ENCODE measurements at regions not wholly inside any gene's neighbourhood (a gene's known extent, or its start where the extent isn't known, plus 50 kb on each side); places are given as distances from the start of the nearest gene placed in this dataset.

- Mint-ChIP-seq H3K27me3 (peaks cover 4% of the 10 kb centered on the region), H3K27ac (no peak overlapping the region)
These were observed 242.6 kb upstream of the CIBAR2 start for GRCh38 chr16:85354686-85355514.

DNA sequence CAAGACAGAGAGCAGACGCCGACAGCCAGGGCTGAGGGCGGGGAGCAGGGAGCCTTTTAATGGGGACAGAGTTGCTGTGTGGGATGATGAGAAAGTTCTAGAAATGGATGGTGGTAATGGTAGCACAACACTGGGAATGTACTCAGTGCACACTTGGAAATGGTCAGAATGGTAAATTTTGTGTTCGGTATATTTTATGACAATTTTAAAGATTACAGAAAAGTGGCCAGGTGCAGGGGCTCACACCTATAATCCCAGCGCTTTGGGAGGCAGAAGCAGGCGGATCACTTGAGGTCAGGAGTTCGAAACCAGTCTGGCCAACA, 243.2 kb upstream of the CIBAR2 start:
- no peak overlapping the region for H3K27ac Mint-ChIP-seq
- DNase-seq: no peak
- peaks cover 4% of the 10 kb centered on the region for H3K27me3 Mint-ChIP-seq
- no peaks in the 10 kb centered on the region for H3K36me3 Mint-ChIP-seq
- CTCF ChIA-PET: no interaction called here
- H3K9me3 Mint-ChIP-seq: no peaks in the 10 kb centered on the region
- H3K4me3 Mint-ChIP-seq: no peak overlapping the region
- no peaks in the 10 kb centered on the region for H3K4me1 Mint-ChIP-seq

More at GRCh38 chr16:85354686-85355514, 242.6 kb upstream of the CIBAR2 start:
- CTCF ChIA-PET: interaction anchor here (2.0 kb wide), 1 partner anchor 25 kb away, joined by 4 read pairs; no protein-coding TSS in a partner anchor
- Mint-ChIP-seq H3K4me1 (no peaks in the 10 kb centered on the region), H3K9me3 (no peaks in the 10 kb centered on the region), H3K36me3 (no peaks in the 10 kb centered on the region), H3K4me3 (no peak overlapping the region)
- DNase-seq: no peak

GRCh38 chr16:85356157-85356556, 243.9 kb upstream of the CIBAR2 start:
- Mint-ChIP-seq H3K9me3 (no peaks in the 10 kb centered on the region), H3K4me3 (no peak overlapping the region), H3K27ac (no peak overlapping the region), H3K27me3 (peaks cover 7% of the 10 kb centered on the region), H3K4me1 (no peaks in the 10 kb centered on the region), H3K36me3 (no peaks in the 10 kb centered on the region)
- DNase-seq: no peak
- CTCF ChIA-PET: no interaction called here

DNA sequence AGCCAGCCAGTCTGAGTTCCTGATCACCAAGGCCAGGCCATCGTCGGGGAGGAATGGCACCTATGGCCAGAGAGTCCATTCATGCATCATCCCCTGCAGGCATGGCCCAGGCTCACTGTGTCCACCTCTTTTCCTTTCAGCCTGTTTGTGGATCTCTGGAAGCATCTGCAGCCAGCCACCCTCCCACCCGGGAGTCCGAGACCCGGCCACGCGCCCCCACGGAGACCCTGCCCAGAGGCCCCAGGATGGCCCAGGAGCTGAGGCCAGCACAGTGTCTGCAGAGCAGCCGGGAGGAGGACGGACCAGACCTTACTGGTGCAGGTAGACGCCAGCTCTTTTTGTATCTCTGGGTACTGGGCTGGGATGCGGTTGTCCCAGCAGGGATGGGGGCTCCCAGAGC, 245.1 kb upstream of the CIBAR2 start:
- no peak for DNase-seq
- H3K4me3 Mint-ChIP-seq: no peak overlapping the region
- H3K27me3 Mint-ChIP-seq: peaks cover 9% of the 10 kb centered on the region
- CTCF ChIA-PET: no interaction called here
- H3K9me3 Mint-ChIP-seq: no peaks in the 10 kb centered on the region
- H3K36me3 Mint-ChIP-seq: no peaks in the 10 kb centered on the region
- no peak overlapping the region for H3K27ac Mint-ChIP-seq
- H3K4me1 Mint-ChIP-seq: no peaks in the 10 kb centered on the region

DNA sequence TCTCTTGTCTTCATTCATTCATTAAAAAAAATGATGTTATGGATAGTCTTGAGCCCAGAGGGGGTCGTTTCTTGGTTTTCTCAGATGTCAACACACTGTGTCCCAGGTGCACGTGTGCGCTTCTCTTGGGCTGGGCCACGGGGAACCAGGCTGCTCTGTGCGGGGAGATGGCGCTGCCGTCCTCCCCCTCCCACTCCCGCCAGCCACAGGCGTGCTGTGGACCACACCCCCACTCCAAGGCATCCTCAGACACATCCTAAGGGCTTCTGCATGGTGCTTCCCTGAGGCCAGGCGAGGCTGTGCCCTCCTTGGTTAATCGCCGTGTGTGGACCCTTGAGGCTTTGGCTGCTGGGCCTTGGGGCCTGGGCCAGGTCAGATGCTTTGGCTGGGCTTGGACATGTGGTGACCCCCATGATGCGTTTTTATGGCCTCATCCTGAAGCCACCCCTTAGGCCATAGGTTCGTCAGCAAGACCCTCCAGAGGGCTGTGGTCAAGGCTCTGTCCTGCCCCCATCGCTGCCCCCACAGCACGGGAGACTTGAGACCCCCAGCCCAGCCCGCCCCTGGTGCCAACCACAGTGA, 245.7 kb upstream of the CIBAR2 start:
- Mint-ChIP-seq H3K4me3 (no peak overlapping the region), H3K27ac (no peak overlapping the region), H3K36me3 (no peaks in the 10 kb centered on the region), H3K9me3 (no peaks in the 10 kb centered on the region), H3K4me1 (no peaks in the 10 kb centered on the region), H3K27me3 (peaks cover 9% of the 10 kb centered on the region)
- DNase-seq: no peak
- CTCF ChIA-PET: no interaction called here

GRCh38 chr16:85358704-85359146, 246.5 kb upstream of the CIBAR2 start:
- H3K4me3 Mint-ChIP-seq: no peak overlapping the region
- no peaks in the 10 kb centered on the region for H3K4me1 Mint-ChIP-seq
- CTCF ChIA-PET: interaction anchor here (0.5 kb wide), 1 partner anchor 23 kb away, joined by 4 read pairs; no protein-coding TSS in a partner anchor
- H3K27me3 Mint-ChIP-seq: peaks cover 9% of the 10 kb centered on the region
- no peak overlapping the region for H3K27ac Mint-ChIP-seq
- no peaks in the 10 kb centered on the region for H3K9me3 Mint-ChIP-seq
- no peaks in the 10 kb centered on the region for H3K36me3 Mint-ChIP-seq
- no peak for DNase-seq

DNA sequence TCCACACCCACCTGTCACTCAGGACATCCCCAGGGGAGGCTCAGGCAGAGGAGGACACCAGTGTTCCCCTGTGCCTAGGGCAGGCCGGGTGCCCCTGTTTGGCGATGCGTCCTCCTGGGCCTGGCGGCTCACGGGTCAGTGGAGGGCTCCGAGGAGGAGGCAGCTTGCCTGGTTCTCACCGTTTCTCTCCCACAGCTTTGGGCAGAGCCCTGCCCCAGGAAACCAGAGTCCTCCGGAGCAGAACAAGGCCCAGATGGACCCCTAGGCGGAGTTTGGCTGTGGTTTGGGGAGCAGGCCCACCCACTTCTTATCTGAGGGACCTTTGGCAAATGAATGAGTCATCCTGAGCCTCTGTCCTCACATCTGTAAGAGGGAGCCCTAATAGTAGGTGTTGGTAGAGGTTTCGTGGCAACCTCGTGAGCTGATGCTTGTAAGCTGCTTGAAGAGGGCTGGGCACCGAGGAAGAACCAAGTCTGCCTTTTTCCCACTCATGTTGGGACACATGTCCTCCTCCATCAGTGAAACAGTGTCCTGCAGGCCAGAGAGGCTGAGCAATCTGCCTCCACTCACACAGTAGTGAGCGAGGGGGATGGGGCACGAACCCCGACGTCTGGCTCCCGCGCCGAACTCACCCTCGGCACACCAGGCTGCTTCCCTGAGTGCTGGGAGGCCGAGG, 247.0 kb upstream of the CIBAR2 start:
- H3K27me3 Mint-ChIP-seq: peaks cover 9% of the 10 kb centered on the region
- CTCF ChIA-PET: no interaction called here
- DNase-seq: no peak
- no peaks in the 10 kb centered on the region for H3K4me1 Mint-ChIP-seq
- H3K4me3 Mint-ChIP-seq: no peak overlapping the region
- no peak overlapping the region for H3K27ac Mint-ChIP-seq
- H3K9me3 Mint-ChIP-seq: no peaks in the 10 kb centered on the region
- no peaks in the 10 kb centered on the region for H3K36me3 Mint-ChIP-seq

DNA sequence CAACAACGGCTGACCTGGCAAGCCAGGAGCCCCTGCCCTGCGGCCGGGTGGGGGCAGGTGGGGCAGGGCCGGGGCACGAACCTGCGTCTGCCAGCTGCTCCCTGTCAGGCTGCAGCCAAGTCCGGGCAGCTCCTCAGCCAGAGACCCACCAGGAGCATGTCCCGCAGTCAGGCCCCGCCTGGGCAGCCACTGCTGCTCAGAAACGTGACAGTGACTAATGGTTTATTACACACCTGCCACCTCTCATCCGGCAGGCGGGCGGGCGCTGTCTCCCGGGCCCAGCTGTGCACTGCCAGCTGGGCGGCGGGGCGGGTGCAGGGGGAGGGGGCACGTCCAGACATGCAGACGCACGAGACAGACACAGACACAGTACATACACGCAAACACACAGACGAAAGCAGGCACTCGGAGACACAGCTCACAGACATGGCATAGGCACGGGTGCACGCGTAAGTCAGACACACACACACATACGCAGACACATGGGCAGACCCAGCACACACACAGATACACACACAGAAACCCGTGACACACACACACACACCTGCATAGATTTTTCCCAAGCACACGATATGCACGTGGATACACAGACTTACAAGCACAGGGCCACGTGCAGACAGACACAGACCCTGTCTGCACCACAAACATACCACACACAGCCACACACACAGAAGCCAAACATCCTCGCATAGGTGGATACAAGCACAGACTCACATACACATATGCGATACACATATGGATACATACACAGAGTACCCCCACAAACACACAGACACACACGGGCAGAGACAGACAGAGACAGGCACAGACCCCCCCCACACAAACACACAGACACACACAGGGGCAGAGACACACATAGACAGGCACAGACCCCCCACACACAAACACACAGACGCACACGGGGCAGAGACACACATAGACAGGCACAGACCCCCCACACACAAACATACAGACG, 248.3 kb upstream of the CIBAR2 start:
- Mint-ChIP-seq H3K27ac (peak overlapping the region; percentile 2), H3K27me3 (peaks cover 13% of the 10 kb centered on the region), H3K4me3 (no peak overlapping the region), H3K4me1 (no peaks in the 10 kb centered on the region), H3K36me3 (no peaks in the 10 kb centered on the region), H3K9me3 (no peaks in the 10 kb centered on the region)
- CTCF ChIA-PET: no interaction called here
- DNase-seq: peak; percentile 26

DNA sequence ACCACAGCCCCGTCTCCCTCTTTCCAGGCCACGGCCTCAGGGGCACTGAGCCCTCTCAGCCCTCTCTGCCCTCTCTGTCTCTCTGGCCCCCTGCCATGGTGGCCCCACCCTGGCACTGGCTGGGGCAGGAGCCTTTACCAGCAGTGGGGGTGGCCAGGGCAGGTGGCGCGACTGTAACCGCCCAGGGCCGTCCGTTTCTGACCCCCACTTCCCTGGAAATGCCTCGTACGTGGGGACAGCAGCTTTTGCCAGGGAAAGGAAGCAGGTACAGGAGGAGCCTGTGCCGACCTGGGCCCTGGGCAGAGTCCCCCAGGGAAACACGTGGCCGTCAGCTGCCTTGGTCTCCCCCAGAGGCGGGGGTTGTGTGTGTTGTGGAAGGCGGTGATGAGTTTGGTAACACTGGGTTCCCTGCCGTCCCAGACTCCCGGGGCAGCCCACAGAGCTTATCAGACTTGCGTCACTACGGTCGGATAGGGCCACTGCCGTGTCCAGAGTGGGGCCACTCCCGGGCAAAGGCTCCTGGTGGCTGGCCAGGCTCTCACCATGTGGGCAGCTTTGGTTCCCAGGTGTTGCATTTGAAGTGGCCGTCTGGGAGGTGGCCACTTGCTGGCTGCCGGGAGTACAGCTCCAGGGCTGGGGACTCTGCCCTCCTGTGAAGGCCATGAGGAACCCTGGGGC, 249.3 kb upstream of the CIBAR2 start:
- H3K36me3 Mint-ChIP-seq: no peaks in the 10 kb centered on the region
- H3K27ac Mint-ChIP-seq: peak overlapping the region; percentile 9
- DNase-seq: no peak
- no peak overlapping the region for H3K4me3 Mint-ChIP-seq
- no peaks in the 10 kb centered on the region for H3K9me3 Mint-ChIP-seq
- peaks cover 13% of the 10 kb centered on the region for H3K27me3 Mint-ChIP-seq
- no peaks in the 10 kb centered on the region for H3K4me1 Mint-ChIP-seq
- CTCF ChIA-PET: interaction anchor here (2.0 kb wide), 1 partner anchor 9 kb away, joined by 9 read pairs; no protein-coding TSS in a partner anchor

GRCh38 chr16:85362443-85362842, 250.2 kb upstream of the CIBAR2 start:
- CTCF ChIA-PET: interaction anchor here (2.0 kb wide), 1 partner anchor 9 kb away, joined by 9 read pairs; no protein-coding TSS in a partner anchor
- no peaks in the 10 kb centered on the region for H3K4me1 Mint-ChIP-seq
- no peak for DNase-seq
- H3K27me3 Mint-ChIP-seq: peaks cover 13% of the 10 kb centered on the region
- no peak overlapping the region for H3K4me3 Mint-ChIP-seq
- no peaks in the 10 kb centered on the region for H3K9me3 Mint-ChIP-seq
- no peak overlapping the region for H3K27ac Mint-ChIP-seq
- H3K36me3 Mint-ChIP-seq: no peaks in the 10 kb centered on the region

- Mint-ChIP-seq H3K36me3 (no peaks in the 10 kb centered on the region), H3K4me3 (no peak overlapping the region), H3K27me3 (peaks cover 13% of the 10 kb centered on the region), H3K4me1 (no peaks in the 10 kb centered on the region), H3K9me3 (no peaks in the 10 kb centered on the region), H3K27ac (no peak overlapping the region)
- CTCF ChIA-PET: interaction anchor here (2.0 kb wide), 1 partner anchor 8 kb away, joined by 9 read pairs; no protein-coding TSS in a partner anchor
- no peak for DNase-seq
These were observed 249.7 kb upstream of the GSE1 start for GRCh38 chr16:85363427-85363826.

- peaks cover 14% of the 10 kb centered on the region for H3K27me3 Mint-ChIP-seq
- H3K4me3 Mint-ChIP-seq: no peak overlapping the region
- H3K36me3 Mint-ChIP-seq: no peaks in the 10 kb centered on the region
- H3K27ac Mint-ChIP-seq: no peak overlapping the region
- H3K9me3 Mint-ChIP-seq: no peaks in the 10 kb centered on the region
- DNase-seq: no peak
- CTCF ChIA-PET: interaction anchor here (1.2 kb wide), 1 partner anchor 110 kb away, joined by 3 read pairs; no protein-coding TSS in a partner anchor
- H3K4me1 Mint-ChIP-seq: no peaks in the 10 kb centered on the region
These were observed 249.2 kb upstream of the GSE1 start for GRCh38 chr16:85363881-85364280.

DNA sequence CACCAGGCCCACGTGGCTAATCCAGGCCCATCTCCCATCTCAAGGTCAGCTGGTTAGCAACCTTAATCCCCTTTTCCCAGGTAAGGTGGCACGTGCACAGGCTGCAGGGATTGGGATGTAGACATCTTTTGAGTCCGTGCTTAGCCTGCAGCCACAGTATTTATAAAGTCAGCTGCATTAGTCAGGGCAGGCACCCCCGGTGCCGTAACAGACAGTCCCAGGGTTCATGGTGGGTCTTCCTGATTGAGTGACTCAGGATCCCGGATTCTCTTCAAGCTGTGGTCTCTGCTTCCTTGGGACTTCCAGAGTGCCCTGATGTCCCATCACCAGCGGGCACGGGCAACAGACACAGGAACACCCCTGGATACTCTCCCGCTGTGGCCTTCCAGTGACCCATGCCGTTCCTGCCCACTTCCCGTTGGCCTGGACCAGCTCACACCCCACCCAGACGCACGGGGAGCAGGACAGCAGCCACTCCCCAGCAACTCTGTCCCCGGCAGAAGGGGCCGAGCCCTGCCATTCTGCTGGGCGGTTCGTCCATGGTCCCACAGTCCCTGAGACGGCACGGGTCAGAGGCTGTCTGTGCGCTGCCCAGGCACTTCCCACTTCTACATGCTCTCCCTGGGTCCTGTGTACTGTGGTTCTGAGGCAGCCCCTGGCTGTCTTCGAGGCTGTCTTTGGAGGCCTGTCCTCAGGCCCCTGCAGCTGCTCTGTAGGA, 248.6 kb upstream of the GSE1 start:
- Mint-ChIP-seq H3K9me3 (no peaks in the 10 kb centered on the region), H3K27ac (no peak overlapping the region), H3K27me3 (peaks cover 15% of the 10 kb centered on the region), H3K36me3 (no peaks in the 10 kb centered on the region), H3K4me3 (no peak overlapping the region), H3K4me1 (no peaks in the 10 kb centered on the region)
- DNase-seq: no peak
- CTCF ChIA-PET: interaction anchor here (0.6 to 1.2 kb wide), 2 partner anchors 111 to 381 kb away, joined by 3 read pairs; no protein-coding TSS in a partner anchor
